ENCODE measurements at regions not wholly inside any gene's neighbourhood (a gene's known extent, or its start where the extent isn't known, plus 50 kb on each side); places are given as distances from the start of the nearest gene placed in this dataset.

DNA sequence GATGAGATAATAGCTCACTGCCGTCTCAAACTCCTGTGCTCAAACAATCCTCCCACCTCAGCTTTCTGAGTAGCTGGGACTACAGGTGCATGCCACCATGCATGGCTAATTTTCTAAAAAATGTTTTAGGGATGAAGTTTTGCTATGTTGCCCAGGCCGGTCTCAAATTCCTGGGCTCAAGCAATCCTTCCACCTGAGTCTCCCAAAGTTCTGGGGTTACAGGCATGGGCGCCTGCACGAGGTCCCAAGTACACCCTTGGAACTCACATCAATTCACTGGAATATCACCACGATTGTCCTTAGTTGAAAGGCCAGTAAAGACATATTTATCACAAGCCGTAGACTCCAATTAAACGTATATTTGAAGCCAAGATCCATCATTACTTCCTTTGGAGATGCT lies 184.6 kb downstream of the IRX1 start:
- TF ChIP-seq FOXP2 (optimal IDR thresholded peaks at IDR 0.05; ENCODE audit: borderline replicate concordance, extremely low read depth, extremely low read length, insufficient read depth) (no peak), TAF1 (IDR thresholded peaks at IDR 0.05; ENCODE audit: borderline replicate concordance, insufficient read depth, low read length) (no peak), POLR2AphosphoS5 (IDR thresholded peaks at IDR 0.05; ENCODE audit: low read depth, low read length) (no peak), REST (IDR thresholded peaks at IDR 0.05; ENCODE audit: insufficient read depth in 1 of 2, low read depth in 2 of 2, low read length in 2 of 2) (no peak), SIN3A (IDR thresholded peaks at IDR 0.05; ENCODE audit: borderline replicate concordance, insufficient read depth, low read length) (no peak)

Measured in PFSK-1 (cell line).